Eye (tissue), 1 donor: ENCODE measurements at regions not wholly inside any gene's neighbourhood (a gene's known extent, or its start where the extent isn't known, plus 50 kb on each side); places are given as distances from the start of the nearest gene placed in this dataset.
"Not testable (repeated sequence)": the region's sequence is repeated elsewhere in the genome, so short reads cannot be mapped to it uniquely, and the experiment has no call there.

Source experiments
- DNase-seq: peaks from one replicate; pipeline ENCODE4 v3.0.0-alpha.2; 2015

DNA sequence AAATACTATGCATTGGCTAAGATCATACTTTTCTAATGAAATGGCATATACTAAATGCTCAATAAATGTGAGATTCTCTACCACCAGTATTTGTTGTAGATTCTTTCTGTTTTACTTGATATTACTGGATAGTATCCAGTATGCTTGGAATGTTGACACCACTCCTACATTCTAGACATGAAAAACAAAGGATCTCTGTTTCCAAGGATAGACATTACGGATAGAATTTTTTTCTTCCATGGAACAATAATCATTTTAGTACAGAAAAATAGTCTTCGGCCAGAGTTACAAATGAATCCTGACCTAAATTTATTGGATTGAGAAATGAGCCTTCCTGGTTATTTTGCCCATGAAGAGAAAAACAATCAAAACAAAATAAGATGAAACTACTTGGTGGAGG lies 258.2 kb upstream of the NT5E start:
- DNase-seq = no peak

DNA sequence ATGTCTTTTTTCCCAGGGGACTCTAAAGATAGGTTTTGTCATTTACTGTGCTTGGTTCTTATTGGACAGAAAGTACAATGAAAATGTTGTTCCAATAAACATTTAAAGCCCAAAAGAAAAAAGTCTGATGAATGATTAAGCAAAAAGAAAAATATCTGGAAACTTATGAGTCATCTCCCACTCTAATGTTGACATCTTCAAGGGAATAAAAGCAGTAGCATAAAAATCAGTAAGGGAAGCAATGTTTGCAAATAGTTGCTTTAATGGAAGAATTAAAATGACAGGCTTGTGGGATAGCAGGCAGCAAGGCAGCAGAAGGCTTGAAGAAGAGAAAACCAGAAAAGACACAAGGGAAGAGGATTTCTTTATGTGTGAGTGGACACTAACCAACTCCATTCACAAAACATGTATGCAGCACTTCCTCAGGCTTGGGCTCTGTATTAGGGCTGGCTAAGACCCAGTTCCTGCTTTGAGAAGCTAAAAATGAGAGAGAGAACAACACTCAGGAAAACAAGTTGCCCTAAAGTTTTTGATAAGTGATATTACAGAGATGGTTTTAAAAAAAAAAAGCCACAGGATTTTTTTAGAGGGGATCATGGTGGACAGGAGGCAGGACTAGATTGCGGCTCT lies 263.2 kb upstream of the NT5E start:
- no peak for DNase-seq

DNA sequence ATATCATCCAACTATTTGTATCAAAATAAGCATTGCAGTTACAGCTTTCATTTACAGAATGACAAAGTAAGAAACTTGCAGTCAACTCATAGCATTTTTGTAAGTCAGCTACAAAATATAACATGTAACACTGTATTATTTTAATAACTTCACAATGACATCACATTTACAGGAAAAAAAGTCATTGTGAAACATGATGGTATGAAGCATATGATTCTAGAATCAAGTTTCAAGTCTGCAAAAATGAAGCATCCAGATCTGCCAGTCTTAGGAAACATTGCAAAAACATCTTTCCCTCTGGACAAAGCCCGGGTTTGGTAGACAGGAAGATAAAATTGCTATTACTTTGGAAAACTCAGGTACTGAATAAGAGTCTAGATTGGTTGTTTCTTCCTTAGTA lies 263.9 kb upstream of the NT5E start:
- no peak for DNase-seq

DNA sequence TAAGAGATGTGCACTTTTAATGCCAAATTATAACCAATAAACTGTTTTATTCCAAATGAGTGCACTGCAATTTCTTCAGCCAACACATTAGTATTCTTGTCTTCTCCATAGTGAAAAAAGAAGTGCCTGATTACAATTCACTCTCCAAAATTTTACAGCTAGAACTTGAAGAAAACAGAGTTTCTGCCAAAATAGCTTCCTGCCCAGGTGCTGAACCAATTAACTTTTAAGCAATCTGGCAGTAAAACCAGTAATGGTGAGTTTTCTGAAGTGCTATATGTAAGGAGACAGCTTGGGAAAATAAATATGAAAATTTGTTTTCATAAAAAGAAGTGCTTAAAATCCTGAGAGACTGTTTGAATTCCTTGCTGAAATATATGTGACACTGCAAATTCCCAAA lies 266.0 kb upstream of the NT5E start:
- no peak for DNase-seq

DNA sequence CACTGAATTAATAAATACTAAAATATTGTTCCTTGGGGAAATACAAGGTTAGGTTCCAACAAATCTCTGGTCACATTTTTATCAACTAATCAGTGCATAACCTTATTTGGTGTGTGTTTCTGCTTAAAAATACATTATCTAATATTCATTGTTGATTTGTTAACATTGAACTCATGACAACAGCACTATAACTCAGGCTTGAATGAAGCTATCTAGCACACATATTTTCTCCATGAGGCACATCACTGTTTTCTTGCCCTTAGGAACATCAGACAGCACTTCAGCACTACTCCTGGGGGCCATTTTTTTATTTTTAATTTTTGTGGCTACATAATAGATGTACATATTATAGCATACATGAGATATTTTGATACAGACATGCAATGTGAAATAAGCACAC lies 277.2 kb upstream of the NT5E start:
- DNase-seq = no peak

DNA sequence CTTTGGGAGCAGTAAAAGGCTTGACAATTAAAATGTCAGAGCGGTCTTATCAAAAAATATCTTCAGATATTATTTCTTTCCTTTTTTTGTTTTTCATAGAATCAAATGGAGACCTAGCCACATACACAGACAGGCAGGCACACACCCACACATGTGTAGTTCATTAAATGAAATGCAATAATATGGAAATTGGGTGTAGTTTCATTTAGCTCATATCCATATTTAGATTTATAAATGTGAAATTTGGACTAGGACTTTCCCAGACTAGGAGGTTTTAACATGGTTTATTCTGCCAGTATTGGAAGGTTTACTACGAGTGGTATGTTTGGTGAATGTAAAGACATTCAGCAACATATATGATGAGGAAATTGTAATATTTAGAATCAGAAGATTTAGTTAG lies 277.7 kb upstream of the NT5E start:
- no peak for DNase-seq

DNA sequence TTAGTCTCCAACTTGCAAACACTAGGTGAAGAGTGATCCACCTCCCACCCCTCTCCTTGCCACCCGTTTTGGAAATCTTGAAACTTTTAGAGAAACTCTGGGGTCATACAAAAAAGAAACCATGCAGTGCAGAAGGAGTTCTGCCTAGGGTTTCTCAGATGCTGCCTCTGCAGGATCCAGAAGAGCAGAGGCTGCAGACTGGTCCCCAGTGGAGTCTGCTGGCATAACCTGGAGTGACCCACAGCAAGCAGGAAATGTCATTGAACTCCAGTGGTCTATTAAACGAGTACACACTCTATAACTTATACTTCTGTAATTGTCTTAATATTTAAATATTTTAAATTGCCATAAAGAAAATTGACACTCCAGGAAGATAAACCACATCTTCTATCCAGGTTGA lies 280.7 kb upstream of the NT5E start:
- DNase-seq = no peak

DNA sequence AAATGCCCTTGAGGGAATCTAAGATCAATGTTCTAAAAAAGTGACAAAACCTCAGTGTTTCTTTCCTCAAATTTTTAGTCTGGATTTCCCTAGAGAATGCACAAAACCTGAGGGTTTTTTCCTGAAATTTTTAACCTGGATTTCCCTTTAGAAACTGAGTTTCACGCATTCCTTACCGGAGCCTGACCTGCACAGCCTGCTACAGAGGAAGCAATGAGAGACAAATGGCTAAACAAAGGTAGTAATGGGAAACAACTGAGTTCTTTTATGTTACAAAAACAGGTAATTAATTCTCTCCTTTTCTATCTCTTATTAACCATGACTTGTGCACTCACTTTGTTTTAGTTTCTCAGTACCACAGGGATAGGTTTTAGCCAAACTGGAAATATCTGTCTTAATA lies 281.7 kb upstream of the NT5E start:
- DNase-seq = no peak

DNA sequence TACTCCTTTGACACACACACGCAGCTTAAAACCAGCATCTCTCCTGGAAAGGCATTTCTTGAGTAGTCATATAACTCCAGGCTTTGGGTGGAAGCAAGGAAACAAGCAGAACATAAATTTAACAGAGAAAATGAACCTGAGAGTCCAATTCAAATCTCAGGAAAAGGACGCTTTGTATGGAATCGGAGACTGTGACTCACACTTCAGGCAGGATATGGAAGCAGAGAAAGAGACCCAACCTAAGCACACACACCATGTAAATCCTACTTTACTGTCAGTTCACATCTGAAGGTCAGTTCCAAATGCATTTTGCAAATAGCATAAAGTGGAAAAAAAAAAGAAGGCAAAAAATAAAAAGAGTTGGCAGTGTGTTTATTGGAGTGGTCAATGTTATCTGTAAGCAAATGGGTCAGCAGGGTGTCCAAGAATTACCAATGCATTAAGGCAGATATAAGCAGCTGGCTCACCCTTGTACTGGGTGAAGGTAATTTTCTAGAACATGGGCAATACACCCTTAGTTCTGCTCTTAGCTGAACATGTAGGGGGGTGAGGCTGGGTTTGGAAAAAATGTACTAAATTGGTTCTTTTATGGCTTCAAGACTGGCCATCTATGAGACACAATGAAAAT lies 283.7 kb upstream of the NT5E start:
- no peak for DNase-seq

DNA sequence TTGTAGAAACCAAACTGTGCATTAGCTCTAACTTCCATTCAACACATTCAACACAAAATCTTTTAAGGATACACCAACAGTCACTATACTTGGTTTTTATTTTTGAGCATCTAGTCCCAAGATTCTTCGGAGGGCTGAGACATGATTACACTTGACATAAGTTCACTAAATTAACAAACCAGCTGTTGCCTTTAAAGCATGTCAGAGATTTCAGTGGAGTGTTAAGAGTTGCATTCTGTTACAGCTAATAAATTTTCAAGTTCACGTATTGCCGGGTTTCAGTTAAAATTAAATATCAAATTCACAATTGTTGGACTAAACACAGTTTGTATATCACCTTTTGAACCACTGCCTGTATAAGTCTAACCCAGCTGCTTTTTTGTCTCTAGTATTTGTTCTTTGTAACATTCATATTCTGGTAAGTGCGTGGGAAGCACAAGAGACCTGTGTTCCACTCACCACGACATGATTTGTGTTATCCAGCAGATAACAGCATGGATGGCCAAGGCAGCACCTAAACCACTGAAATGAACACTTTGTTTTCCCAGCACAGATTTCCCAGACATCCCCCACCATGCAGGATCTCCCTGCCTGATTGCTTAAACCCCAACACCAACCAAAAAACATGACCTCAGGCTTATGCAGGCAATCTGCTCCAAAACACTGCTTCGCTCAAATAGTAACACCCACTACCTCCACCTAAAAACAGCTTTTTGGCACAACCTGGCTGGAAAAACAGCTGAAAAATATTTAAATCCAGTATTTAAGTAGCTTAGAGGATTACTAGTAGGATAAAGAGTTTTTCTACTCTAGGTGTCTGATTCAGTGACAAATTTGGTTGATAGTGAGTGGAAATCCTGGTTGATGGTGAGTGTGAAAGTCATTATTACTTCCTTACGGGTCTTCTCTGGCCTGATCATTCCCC lies 286.5 kb upstream of the NT5E start:
- DNase-seq = peak; percentile 54

DNA sequence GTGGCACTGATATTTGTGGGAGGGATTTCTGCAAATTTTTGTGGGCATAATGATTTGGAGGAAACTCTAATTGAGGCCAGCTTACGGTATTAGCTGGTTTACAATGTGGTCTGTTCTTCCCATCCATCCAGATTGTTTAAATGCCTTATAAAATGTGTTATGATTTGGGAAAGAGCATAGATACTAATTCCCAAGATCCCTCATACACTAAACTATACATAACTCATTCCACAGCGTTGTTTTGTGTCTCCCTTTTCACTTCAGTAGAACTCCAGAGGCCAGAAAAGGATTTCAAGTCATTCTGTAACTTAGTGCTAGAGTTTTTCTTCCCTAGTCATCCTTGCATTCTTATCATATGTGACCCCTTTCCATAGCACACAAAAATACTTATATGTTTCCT lies 292.6 kb upstream of the NT5E start:
- no peak for DNase-seq

DNA sequence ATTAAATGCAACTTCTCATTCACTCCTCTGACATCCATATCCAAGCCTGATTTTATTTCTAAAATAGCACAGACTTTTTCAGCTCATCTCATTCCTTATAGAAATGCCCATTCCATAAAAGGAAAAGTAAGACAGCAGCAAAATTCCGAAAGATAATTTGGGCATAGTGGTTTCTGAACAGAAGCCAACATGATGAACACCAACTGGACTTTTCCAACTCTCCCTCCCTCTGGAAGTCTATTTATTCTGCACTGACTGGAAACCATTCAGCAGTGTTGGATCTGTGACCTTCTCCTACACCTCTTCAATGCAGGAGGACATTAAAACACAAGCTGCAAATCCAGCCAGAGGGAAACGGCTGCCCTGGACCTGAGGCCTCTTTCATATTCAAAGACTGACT lies 306.2 kb upstream of the NT5E start:
- no peak for DNase-seq

DNA sequence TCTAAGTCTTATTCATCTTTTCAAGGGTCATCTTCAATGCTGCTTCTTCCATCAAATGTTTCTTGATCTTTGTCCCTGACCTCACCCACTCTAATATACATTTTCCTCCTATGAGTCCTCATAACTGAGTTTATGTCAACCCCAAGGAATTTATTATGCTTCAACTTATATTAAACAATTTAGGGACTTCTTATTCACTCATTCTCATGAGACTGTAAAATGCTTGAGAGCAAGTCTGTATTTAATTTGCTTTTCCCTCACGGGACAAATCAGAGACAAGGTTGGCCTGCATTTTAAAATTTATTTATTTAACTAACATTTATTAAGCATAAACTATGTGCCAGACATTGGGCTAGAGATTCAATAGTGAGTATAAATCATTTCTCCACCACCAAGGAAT lies 312.0 kb upstream of the NT5E start:
- DNase-seq = no peak

DNA sequence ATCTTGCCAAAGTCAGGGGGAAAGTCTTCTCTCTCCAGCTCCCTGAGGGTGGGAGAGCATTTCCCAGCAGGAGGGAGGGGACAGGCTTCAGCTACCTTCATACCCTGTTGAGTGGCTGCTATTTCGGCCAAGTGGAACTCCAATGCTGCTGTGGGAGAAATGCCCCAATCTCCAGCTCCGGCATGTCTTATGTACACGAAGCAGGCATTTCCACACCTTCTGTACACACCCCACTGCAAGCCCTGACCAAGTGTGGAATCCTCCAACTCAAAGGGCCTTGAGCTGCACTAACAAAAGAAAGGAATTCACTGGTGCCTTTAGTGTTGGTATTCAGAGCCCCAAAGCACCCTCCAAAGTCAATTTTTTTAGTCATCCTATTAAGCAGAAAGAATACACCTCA lies 313.6 kb upstream of the NT5E start:
- DNase-seq = no peak

DNA sequence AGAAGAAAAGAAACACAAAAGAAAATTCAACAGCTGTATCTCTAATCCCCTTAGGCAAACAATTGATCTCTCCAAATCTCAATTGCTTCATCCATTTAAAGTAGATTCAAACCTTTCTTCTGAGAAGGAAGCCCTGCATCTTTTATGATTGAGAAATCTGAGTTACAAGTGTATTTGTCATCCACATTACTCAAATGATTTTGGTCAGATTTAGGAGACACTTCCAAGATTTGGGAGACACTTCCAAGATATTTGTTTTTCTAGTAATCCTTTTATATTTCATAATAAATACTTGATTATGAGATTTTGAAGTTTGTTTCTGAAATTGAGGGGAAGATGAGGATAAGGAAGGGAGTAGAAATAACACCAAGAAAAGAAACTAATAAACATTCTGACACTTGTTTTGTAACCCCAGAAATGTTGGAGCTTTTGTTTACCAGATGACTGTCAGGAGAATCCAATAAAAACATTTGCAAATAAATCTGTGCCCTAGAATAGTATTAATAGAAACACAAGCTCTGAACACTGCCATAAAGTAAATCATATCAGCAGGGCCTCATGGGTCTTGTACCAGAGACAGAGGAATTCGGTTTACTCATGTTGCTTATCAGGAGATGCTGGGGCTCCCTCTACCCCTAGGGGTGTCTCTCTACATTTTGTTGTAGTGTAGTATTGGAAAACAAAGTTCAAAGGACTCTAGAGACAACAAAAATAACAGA lies 314.3 kb upstream of the NT5E start:
- no peak for DNase-seq

DNA sequence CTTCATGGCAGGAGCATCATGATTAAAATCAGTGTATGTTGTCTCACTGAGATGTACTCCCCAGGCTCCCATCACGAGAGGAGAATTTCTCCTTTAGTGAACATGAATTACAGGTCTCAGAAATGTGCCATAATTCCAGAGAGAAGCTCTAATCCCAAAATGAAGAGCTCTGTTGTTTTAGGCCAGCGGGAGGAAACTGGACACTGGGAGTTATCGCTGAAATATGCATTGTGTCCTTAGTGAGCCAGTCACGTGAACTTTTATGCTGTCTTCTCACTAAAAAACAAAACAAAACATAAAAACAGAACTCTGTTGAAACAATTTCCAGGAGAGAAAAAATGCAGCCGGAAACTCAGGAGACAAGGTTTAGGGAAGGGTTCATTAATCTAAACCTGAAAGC lies 315.7 kb upstream of the NT5E start:
- no peak for DNase-seq

DNA sequence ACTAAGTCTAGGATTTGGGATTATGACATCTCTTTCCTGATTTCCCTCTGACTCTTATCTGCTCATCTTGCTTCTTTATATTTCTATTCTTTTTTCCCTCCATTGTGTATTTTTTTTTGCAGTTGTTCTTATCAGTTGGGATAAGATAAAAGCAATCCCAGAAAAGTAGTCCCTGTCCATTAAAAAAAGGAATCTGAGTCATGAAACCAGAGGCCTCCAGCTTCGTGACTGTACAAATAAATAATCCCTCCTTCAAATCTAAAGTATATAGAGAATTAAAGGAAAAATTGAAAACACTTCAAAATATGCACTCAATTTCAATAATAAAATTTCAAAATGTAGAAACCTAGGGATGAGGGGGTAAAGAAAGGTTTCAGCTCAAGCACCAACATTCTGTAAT lies 317.8 kb upstream of the NT5E start:
- no peak for DNase-seq

DNA sequence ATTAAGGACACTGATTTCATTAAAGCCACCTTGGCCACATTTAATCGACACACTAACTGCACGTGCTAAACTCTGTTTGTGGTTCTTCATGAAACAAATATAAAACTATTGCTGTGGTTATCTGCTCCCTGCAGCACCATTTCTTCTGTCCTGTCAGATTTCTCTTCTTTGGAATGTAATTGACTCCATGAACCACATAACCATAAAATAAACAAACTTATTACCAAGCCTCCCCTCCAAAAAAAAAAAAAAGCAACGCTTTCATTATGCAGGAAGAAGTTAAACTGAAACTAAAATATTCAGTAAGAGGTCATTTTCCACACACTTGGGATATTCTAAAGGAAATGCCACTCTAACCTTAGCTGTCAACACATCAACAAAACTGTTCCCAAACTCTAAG lies 319.1 kb upstream of the NT5E start:
- no peak for DNase-seq

DNA sequence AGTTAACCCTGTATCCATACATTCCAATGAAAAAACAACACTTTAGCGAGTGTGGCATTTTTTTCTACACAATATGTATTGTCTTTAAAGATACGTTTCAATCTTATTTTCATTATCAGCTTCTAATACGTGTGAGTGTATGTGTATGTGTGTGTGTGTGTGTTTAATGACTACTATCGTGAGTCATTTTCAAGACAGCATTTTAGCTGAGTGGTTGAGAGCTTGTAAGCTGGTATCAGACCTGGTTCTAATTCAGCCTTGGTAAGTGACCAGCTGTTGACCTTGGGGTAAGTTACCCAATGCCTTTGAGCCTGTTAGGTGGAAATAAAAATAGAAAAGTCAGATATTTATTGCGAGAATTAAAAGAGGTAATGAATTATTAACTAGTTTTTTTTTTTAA lies 320.0 kb upstream of the NT5E start:
- no peak for DNase-seq

DNA sequence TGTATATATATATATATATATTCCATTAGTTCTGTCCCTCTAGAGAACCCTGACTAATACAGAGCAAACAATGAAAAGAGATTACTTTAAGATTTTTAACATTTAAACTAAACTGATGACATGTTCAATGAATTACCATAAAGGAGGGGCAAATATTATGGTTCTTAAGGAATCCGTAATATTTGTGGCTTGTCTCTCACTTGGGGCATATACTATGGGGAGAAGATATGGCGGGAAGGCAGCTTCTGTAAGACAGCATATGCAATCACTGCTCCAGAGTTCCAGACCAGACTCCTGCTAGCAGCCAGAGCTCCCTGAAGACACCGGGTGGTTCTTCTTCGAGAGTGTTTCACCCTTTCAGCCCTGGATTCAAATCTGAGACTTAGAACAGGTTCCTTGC lies 321.1 kb upstream of the NT5E start:
- no peak for DNase-seq

DNA sequence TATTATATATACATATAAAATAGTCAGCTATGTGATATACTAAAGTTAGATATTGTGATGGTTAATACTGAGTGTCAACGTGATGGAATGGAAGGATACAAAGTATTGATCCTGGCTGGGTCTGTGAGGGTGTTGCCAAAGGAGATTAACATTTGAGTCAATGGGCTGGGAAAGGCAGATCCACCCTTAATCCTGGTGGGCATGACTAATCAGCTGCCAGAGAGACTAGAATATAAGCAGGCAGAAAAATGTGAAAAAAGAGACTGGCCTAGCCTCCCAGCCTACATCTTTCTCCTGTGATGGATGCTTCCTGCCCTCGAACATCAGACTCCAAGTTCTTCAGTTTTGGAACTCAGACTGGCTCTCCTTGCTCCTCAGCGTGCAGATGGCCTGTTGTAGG lies 321.6 kb upstream of the NT5E start:
- not testable (repeated sequence) for DNase-seq

DNA sequence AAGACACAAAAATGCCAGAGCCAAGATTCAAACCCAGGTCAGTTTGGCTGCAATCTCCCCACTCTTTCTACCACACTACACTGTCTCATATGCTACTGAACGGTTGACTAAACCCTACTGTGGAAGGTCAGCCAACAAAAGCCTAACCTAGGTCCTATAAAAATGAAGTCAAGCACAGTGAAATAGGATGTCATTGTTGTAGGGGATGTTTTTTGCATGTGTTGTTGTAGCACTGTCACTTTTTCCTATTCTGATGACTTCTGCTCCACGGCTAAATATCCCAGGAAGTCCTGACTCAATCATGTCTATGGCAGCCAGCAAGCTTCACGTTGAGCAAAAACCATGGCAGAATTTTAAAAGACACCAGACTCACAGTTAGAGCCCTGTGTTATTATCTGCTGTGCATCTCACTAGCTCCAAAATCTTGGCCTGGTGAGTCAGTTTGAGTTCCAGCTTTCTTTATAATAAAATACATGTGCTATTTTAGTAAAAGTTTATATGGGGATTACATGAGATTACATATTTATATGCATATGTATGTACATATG lies 322.1 kb upstream of the NT5E start:
- DNase-seq = no peak

DNA sequence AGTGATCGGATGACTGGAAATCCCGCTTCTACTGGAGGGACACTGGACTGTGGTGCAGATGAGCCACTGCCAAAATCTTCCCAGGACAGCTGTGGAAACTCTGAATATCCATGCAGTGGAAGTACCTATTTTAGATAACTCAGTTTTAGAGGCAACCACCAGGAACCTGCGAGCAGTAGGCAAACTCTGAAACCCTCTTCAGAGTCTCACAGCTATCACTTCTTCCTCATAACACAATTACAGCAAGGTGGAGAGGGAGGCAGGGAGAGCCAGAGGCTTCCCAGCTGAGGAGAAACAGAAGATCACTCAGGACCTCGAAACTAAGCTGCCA lies 322.8 kb upstream of the NT5E start:
- no peak for DNase-seq
